H1 (cell line): ENCODE measurements at regions not wholly inside any gene's neighbourhood (a gene's known extent, or its start where the extent isn't known, plus 50 kb on each side); places are given as distances from the start of the nearest gene placed in this dataset.

ENCODE experiments used
- CTCF ChIA-PET: fragments of 300-600 bp; sonication (Branson Sonifier 250); formaldehyde crosslinking; loops from one replicate; lab custom pipeline; 2021; ENCODE audit not compliant: partially characterized antibody; lab: Charles Lee
- POLR2A ChIA-PET: fragments of 300-600 bp; sonication (Branson Sonifier 250); formaldehyde crosslinking; loops from one replicate; lab custom pipeline; 2021; ENCODE audit warnings: inconsistent platforms; ENCODE audit not compliant: partially characterized antibody; lab: Charles Lee
- DNase-seq, 2 experiments: peaks; one replicate each; pipeline versions ENCODE4 v3.0.0 to v3.0.0-alpha.2; 2010 to 2022; ENCODE audit warnings: low spot score in 2 of 2, low read depth in 1 of 2, mixed read lengths in 1 of 2
- FAIRE-seq: peaks from 2 replicates; lab custom pipeline; 2011; peaks lifted over from hg19 to GRCh38; lab: Jason Lieb, UNC
- H2AFZ ChIP-seq: 2 replicates; pipeline ENCODE4 v1.8.1; 2012; ENCODE audit warnings: low read length, inconsistent platforms
- H2AK5ac ChIP-seq: 2 replicates; pipeline ENCODE4 v1.6.1; 2013; ENCODE audit warnings: low read depth, low read length
- H2BK120ac ChIP-seq: replicated peaks from 2 replicates; pipeline ENCODE3; 2013; ENCODE audit warnings: low read depth, low read length, inconsistent platforms
- H2BK12ac ChIP-seq: 2 replicates; pipeline ENCODE4 v1.6.1; 2013; ENCODE audit warnings: low read depth, low read length
- H2BK15ac ChIP-seq: 2 replicates; pipeline ENCODE4 v1.6.1; 2013; ENCODE audit warnings: low read length
- H2BK20ac ChIP-seq: 2 replicates; pipeline ENCODE4 v1.6.1; 2013; ENCODE audit warnings: low read length
- H2BK5ac ChIP-seq: 2 replicates; pipeline ENCODE4 v1.6.1; 2013; ENCODE audit warnings: low read depth, low read length
- H3K14ac ChIP-seq: 2 replicates; pipeline ENCODE4 v1.6.1; 2013; ENCODE audit warnings: inconsistent platforms; ENCODE audit not compliant: insufficient read length
- H3K18ac ChIP-seq: 2 replicates; pipeline ENCODE4 v1.6.1; 2013; ENCODE audit warnings: low read length; ENCODE audit errors: extremely low read depth
- H3K23ac ChIP-seq: 2 replicates; pipeline ENCODE4 v1.6.1; 2013; ENCODE audit warnings: inconsistent platforms; ENCODE audit not compliant: insufficient read length
- H3K23me2 ChIP-seq: 2 replicates; pipeline ENCODE4 v1.6.1; 2013; ENCODE audit warnings: low read depth, low read length
- H3K27ac ChIP-seq: 2 replicates; pipeline ENCODE4 v1.6.1; 2011; ENCODE audit warnings: low read depth, low read length, inconsistent platforms
- H3K27me3 ChIP-seq, 4 experiments: replicated peaks in 1 of 4; 1 replicate in 1 of 4; 2 replicates in 3 of 4; pipeline versions ENCODE4 v1.6.1 to v1.8.1; 2011 to 2013; ENCODE audit warnings: low read length in 3 of 4, mild to moderate bottlenecking in 3 of 4, inconsistent platforms in 2 of 4, mixed read lengths in 2 of 4, moderate library complexity in 1 of 4; ENCODE audit not compliant: control insufficient read depth in 3 of 4, insufficient read depth in 3 of 4; ENCODE audit errors: extremely low read depth in 1 of 4
- H3K36me3 ChIP-seq, 4 experiments: 2 replicates each; pipeline versions ENCODE4 v1.6.1 to v1.8.1; 2011 to 2013; ENCODE audit warnings: mild to moderate bottlenecking in 4 of 4, low read length in 3 of 4, moderate library complexity in 2 of 4, control low read depth in 1 of 4, inconsistent platforms in 1 of 4; ENCODE audit not compliant: insufficient read depth in 4 of 4, control insufficient read depth in 2 of 4
- H3K4ac ChIP-seq: replicated peaks from 2 replicates; pipeline ENCODE3; 2013; ENCODE audit warnings: low read length, low read depth, mixed read lengths, inconsistent platforms; ENCODE audit not compliant: insufficient read length
- H3K4me1 ChIP-seq, 4 experiments: replicated peaks in 1 of 4; 1 replicate in 1 of 4; 2 replicates in 3 of 4; pipeline versions ENCODE4 v1.6.1 to v1.8.1; 2011 to 2013; ENCODE audit warnings: low read length in 3 of 4, inconsistent platforms in 2 of 4, mixed read lengths in 1 of 4; ENCODE audit not compliant: insufficient read depth in 4 of 4, control insufficient read depth in 3 of 4
- H3K4me2 ChIP-seq, 2 experiments: 2 replicates each; pipeline versions ENCODE4 v1.6.1 to v1.8.1; 2011 to 2013; ENCODE audit warnings: low read depth in 2 of 2, low read length in 2 of 2, control low read depth in 1 of 2, inconsistent platforms in 1 of 2, mild to moderate bottlenecking in 1 of 2; ENCODE audit not compliant: insufficient read depth in 1 of 2
- H3K4me3 ChIP-seq, 4 experiments: fragments of 200-600, 300-600 bp in 1 of 4; sonication (generic), shearing (Covaris generic), sonication (Bioruptor Twin) in 1 of 4; 2 replicates each; pipeline versions ENCODE4 v1.5.1 to v1.8.1; 2011 to 2016; ENCODE audit warnings: low read length in 4 of 4, low read depth in 3 of 4, control low read depth in 2 of 4, inconsistent platforms in 2 of 4, mild to moderate bottlenecking in 2 of 4, mixed read lengths in 1 of 4, moderate library complexity in 1 of 4; ENCODE audit not compliant: insufficient read depth in 2 of 4; ENCODE audit errors: extremely low read depth in 1 of 4
- H3K56ac ChIP-seq: replicated peaks from 2 replicates; pipeline ENCODE3; 2013; ENCODE audit warnings: low read depth, mild to moderate bottlenecking, mixed read lengths, low read length, inconsistent platforms; ENCODE audit not compliant: insufficient read length
- H3K79me1 ChIP-seq: 2 replicates; pipeline ENCODE4 v1.6.1; 2013; ENCODE audit warnings: low read depth, low read length, control low read depth
- H3K79me2 ChIP-seq, 2 experiments: 2 replicates each; pipeline versions ENCODE4 v1.6.1 to v1.8.1; 2012 to 2013; ENCODE audit warnings: low read length in 2 of 2, mild to moderate bottlenecking in 2 of 2, inconsistent platforms in 1 of 2; ENCODE audit not compliant: insufficient read depth in 2 of 2, control insufficient read depth in 1 of 2
- H3K9ac ChIP-seq, 4 experiments: replicated peaks in 1 of 4; 1 replicate in 1 of 4; 2 replicates in 3 of 4; pipeline versions ENCODE4 v1.6.1 to v1.8.1; 2011 to 2013; ENCODE audit warnings: low read depth in 3 of 4, low read length in 3 of 4, control low read depth in 2 of 4, mild to moderate bottlenecking in 2 of 4, moderate library complexity in 2 of 4, inconsistent platforms in 1 of 4; ENCODE audit errors: extremely low read depth in 1 of 4
- H3K9me3 ChIP-seq, 2 experiments: 2 replicates each; pipeline versions ENCODE4 v1.6.1 to v1.8.1; 2012 to 2013; ENCODE audit warnings: mild to moderate bottlenecking in 2 of 2, moderate library complexity in 2 of 2, control low read depth in 1 of 2, inconsistent platforms in 1 of 2, low read depth in 1 of 2, low read length in 1 of 2, mixed read lengths in 1 of 2; ENCODE audit not compliant: insufficient read depth in 2 of 2
- H4K20me1 ChIP-seq, 2 experiments: replicated peaks in 1 of 2; 2 replicates each; pipeline versions ENCODE3 to v1.8.1; 2011 to 2013; ENCODE audit warnings: inconsistent platforms in 2 of 2, low read length in 2 of 2, mild to moderate bottlenecking in 1 of 2; ENCODE audit not compliant: insufficient read depth in 2 of 2, control insufficient read depth in 1 of 2
- H4K5ac ChIP-seq: 2 replicates; pipeline ENCODE4 v1.6.1; 2013; ENCODE audit warnings: low read length, low read depth, mixed read lengths, inconsistent platforms; ENCODE audit not compliant: insufficient read length
- H4K8ac ChIP-seq: 2 replicates; pipeline ENCODE4 v1.8.0; 2013; ENCODE audit warnings: mild to moderate bottlenecking, moderate library complexity, low read length, inconsistent platforms; ENCODE audit not compliant: insufficient read depth; ENCODE audit errors: extremely low read depth
- H4K91ac ChIP-seq: replicated peaks from 2 replicates; pipeline ENCODE3; 2013; ENCODE audit warnings: low read length, mixed read lengths, inconsistent platforms; ENCODE audit not compliant: insufficient read length
- FOSL1 ChIP-seq: IDR thresholded peaks from 2 replicates; pipeline ENCODE4 v1.6.1; 2011; ENCODE audit warnings: mild to moderate bottlenecking, low read depth, low read length, moderate library complexity; ENCODE audit not compliant: insufficient read depth
- KDM4A ChIP-seq: IDR thresholded peaks from one replicate; pipeline ENCODE4 v1.7.1; 2012; ENCODE audit warnings: low read depth, mild to moderate bottlenecking, moderate library complexity, low read length, inconsistent platforms; ENCODE audit not compliant: severe bottlenecking

DNA sequence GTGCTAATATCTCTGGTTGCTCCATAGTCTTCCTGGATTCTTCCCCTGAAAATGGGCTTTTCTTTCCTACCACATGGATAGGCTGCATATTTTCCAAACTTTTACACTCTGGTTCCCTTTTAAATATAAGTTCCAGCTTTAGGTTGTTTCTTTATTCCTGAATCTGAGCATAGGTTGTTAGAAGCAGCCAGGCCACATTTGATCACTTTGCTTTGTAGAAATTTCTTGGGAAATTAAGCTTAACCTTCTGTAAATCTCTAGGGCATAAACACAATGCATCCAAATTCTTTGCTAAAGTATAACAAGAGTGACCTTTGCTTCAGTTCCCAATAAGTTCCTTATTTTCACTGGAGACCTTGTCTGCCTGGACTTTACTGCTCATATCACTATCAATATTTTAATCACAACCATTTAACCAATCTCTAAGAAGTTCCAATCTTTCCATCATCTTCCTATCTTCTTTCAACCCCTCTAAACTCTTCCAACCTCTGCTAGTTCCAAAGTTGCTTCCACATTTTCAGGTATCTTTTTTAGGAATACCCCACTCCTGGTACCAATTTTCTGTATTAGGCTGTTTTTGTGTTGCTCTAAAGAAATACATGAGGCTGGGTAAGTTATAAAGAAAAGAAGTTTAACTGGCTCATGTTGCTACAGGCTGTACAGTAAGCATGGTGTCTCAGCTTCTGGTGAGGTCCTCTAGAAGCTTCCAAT is 389.6 kb upstream of the HS6ST1 start:
- H3K79me1 ChIP-seq: no peaks in the 10 kb centered on the region
- H3K4ac ChIP-seq: no peak overlapping the region
- no peak overlapping the region for H2BK15ac ChIP-seq
- H3K36me3 ChIP-seq: no peaks in the 10 kb centered on the region; a peak in 1 of 8 replicates
- peaks cover 22 to 30% of the 10 kb centered on the region in 2 experiments for H3K9me3 ChIP-seq
- H4K5ac ChIP-seq: no peak overlapping the region
- no peaks in the 10 kb centered on the region for H4K20me1 ChIP-seq
- ChIA-PET CTCF (interaction anchor here (1.0 to 1.6 kb wide), 3 partner anchors 9 to 28 kb away, joined by 3 to 5 read pairs (median 3); no protein-coding TSS in a partner anchor), POLR2A (no interaction called here)
- no peaks in the 10 kb centered on the region for H3K23me2 ChIP-seq
- H2BK5ac ChIP-seq: no peak overlapping the region
- no peak overlapping the region for H4K8ac ChIP-seq
- H3K56ac ChIP-seq: no peak overlapping the region
- no peak overlapping the region for H3K9ac ChIP-seq
- no peak overlapping the region for H3K14ac ChIP-seq
- H3K23ac ChIP-seq: no peak overlapping the region
- no peak overlapping the region for H3K4me3 ChIP-seq
- H2BK120ac ChIP-seq: no peak overlapping the region
- no peaks in the 10 kb centered on the region for H3K27me3 ChIP-seq
- H4K91ac ChIP-seq: no peak overlapping the region
- H3K4me1 ChIP-seq: no peaks in the 10 kb centered on the region
- no peak overlapping the region for H2BK20ac ChIP-seq
- H2AK5ac ChIP-seq: no peak overlapping the region
- H2BK12ac ChIP-seq: no peak overlapping the region
- H3K79me2 ChIP-seq: no peaks in the 10 kb centered on the region
- H3K18ac ChIP-seq: no peak overlapping the region
- FAIRE-seq (no peak), DNase-seq (no peak)
- no peak overlapping the region for H2AFZ ChIP-seq
- no peak overlapping the region for H3K4me2 ChIP-seq
- no peak for TF ChIP-seq KDM4A
- no peak for TF ChIP-seq FOSL1
- no peak overlapping the region for H3K27ac ChIP-seq
